ENCODE measurements at regions not wholly inside any gene's neighbourhood (a gene's known extent, or its start where the extent isn't known, plus 50 kb on each side); places are given as distances from the start of the nearest gene placed in this dataset.

DNA sequence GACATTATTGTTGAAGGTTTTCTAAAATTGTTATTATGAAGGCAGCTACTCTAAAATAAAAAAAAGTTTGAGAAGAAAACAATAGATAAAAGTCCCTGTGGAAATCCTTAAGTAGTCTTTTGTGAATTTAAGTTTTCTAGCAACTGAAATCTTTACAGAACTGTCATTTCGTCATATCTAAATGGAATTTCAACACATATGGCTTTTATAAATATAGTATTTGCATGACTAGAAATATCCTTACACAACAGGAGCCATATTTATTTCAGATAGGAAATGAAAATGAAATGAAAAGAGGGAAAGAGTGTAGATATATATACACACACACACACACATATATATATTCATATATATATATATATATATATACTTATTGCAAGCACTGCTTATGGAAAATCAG lies 204.7 kb upstream of the RGS18 start:
- Histone ChIP-seq H3K9ac (ENCODE audit: extremely low read depth, insufficient read length, low read length) (no peak overlapping the region), H4K8ac (replicated peaks; ENCODE audit: insufficient read length, low read depth, low read length) (no peak overlapping the region), H4K20me1 (ENCODE audit: control insufficient read depth, insufficient read depth, insufficient read length) (no peaks in the 10 kb centered on the region), H3K23me2 (ENCODE audit: insufficient read length, low read depth, low read length, poor library complexity, severe bottlenecking) (no peaks in the 10 kb centered on the region), H2AK5ac (ENCODE audit: insufficient read length, low read length) (no peak overlapping the region), H3K4me1 (ENCODE audit: insufficient read depth, low read length) (no peaks in the 10 kb centered on the region), H3K4me2 (ENCODE audit: insufficient read depth, insufficient read length, low read length) (no peak overlapping the region), H3K27me3 (ENCODE audit: insufficient read depth, low read length) (no peaks in the 10 kb centered on the region), H3K23ac (ENCODE audit: insufficient read length, low read depth, low read length) (no peak overlapping the region), H4K91ac (ENCODE audit: insufficient read length, low read depth, low read length) (no peak overlapping the region), H3K79me1 (ENCODE audit: insufficient read depth, low read depth, low read length, poor library complexity, severe bottlenecking) (no peaks in the 10 kb centered on the region), H3K56ac (ENCODE audit: insufficient read length, low read depth, low read length) (no peak overlapping the region), H3K4ac (ENCODE audit: low read depth, low read length) (no peak overlapping the region), H3T11ph (ENCODE audit: low read length) (no peak overlapping the region), H2BK120ac (ENCODE audit: low read depth, low read length, poor library complexity, severe bottlenecking) (no peak overlapping the region), H2BK15ac (ENCODE audit: low read depth, low read length) (no peak overlapping the region), H3K9me3 (ENCODE audit: control insufficient read depth, low read depth, low read length) (no peaks in the 10 kb centered on the region), H4K5ac (ENCODE audit: insufficient read length, low read depth, low read length) (no peak overlapping the region), H3K27ac (ENCODE audit: insufficient read length, low read depth, low read length) (no peak overlapping the region), H2BK5ac (ENCODE audit: insufficient read length, low read length) (no peak overlapping the region), H3K18ac (ENCODE audit: insufficient read length, low read depth, low read length) (no peak overlapping the region), H2BK12ac (ENCODE audit: insufficient read length, low read depth, low read length) (no peak overlapping the region), H2BK20ac (ENCODE audit: low read depth, low read length, poor library complexity, severe bottlenecking) (no peak overlapping the region), H3K14ac (ENCODE audit: insufficient read depth, low read length) (no peak overlapping the region), H3K79me2 (ENCODE audit: insufficient read depth, low read length) (no peaks in the 10 kb centered on the region), H2AFZ (ENCODE audit: low read length) (no peak overlapping the region)
- Mint-ChIP-seq H3K36me3 (ENCODE audit: insufficient read depth in 1 of 3, low read depth in 3 of 3) (no peaks in the 10 kb centered on the region), H3K27me3 (ENCODE audit: low read depth) (no peaks in the 10 kb centered on the region), H3K4me1 (peaks cover 0 to 3% of the 10 kb centered on the region in 2 experiments; a peak in 2 of 4 replicates), H3K9me3 (no peaks in the 10 kb centered on the region), H3K4me3 (no peak overlapping the region), H3K27ac (no peak overlapping the region)
- TF ChIP-seq, protein P1, sequence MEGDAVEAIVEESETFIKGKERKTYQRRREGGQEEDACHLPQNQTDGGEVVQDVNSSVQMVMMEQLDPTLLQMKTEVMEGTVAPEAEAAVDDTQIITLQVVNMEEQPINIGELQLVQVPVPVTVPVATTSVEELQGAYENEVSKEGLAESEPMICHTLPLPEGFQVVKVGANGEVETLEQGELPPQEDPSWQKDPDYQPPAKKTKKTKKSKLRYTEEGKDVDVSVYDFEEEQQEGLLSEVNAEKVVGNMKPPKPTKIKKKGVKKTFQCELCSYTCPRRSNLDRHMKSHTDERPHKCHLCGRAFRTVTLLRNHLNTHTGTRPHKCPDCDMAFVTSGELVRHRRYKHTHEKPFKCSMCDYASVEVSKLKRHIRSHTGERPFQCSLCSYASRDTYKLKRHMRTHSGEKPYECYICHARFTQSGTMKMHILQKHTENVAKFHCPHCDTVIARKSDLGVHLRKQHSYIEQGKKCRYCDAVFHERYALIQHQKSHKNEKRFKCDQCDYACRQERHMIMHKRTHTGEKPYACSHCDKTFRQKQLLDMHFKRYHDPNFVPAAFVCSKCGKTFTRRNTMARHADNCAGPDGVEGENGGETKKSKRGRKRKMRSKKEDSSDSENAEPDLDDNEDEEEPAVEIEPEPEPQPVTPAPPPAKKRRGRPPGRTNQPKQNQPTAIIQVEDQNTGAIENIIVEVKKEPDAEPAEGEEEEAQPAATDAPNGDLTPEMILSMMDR (conservative IDR thresholded peaks at IDR 0.05), result no peak
- DNase-seq, result no peak
- no CpG with 5 or more reads among the region's 1 CpG for WGBS (ENCODE audit: extremely low coverage, insufficient read length, low lambda C conversion rate)
